GM13977 (cell line): ENCODE measurements at regions not wholly inside any gene's neighbourhood (a gene's known extent, or its start where the extent isn't known, plus 50 kb on each side); places are given as distances from the start of the nearest gene placed in this dataset.
"Not testable (repeated sequence)": the region's sequence is repeated elsewhere in the genome, so short reads cannot be mapped to it uniquely, and the experiment has no call there.

ENCODE experiments used
- DNase-seq: peaks from one replicate; pipeline ENCODE4 v3.0.0; 2012; ENCODE audit warnings: low spot score
- in situ Hi-C: fragments of 300-500 bp; cut with MboI; formaldehyde crosslinking; loops from one replicate; pipeline ENCODE4 v1.12.0; 2022; ENCODE audit warnings: low sequenced_read_pairs, low pct_unique_long_range_greater_than_20kb, mixed read lengths, inconsistent platforms; ENCODE audit not compliant: unreplicated experiment
- TF ChIP-seq, protein P1 (sequence below): IDR thresholded peaks from 2 replicates; pipeline ENCODE4 v1.5.1; 2012; ENCODE audit warnings: mild to moderate bottlenecking, control low read depth; ENCODE audit not compliant: insufficient read depth; ENCODE audit errors: extremely low read depth, missing control alignments

DNA sequence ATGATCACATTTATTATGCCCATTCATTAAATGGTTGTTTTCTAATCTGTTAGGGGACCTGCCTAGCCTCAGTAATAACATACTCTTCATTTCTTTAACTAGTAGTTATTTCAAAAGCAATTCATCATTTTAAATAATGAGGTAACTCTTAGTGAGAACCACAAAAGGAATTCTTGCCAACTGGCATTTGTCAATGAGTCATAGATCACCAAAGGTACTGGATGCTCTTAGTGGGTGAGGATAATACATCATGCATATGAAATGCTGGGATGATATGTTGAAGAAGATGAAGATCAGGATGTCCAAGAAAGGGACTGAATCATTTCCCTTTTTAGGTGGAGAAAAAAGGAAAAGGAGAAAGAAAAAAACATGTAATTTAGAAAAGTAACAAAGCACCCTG lies 826.2 kb upstream of the DDX18 start:
- in situ Hi-C loops, result no loop called here
- DNase-seq, result no peak
- TF ChIP-seq, protein P1, sequence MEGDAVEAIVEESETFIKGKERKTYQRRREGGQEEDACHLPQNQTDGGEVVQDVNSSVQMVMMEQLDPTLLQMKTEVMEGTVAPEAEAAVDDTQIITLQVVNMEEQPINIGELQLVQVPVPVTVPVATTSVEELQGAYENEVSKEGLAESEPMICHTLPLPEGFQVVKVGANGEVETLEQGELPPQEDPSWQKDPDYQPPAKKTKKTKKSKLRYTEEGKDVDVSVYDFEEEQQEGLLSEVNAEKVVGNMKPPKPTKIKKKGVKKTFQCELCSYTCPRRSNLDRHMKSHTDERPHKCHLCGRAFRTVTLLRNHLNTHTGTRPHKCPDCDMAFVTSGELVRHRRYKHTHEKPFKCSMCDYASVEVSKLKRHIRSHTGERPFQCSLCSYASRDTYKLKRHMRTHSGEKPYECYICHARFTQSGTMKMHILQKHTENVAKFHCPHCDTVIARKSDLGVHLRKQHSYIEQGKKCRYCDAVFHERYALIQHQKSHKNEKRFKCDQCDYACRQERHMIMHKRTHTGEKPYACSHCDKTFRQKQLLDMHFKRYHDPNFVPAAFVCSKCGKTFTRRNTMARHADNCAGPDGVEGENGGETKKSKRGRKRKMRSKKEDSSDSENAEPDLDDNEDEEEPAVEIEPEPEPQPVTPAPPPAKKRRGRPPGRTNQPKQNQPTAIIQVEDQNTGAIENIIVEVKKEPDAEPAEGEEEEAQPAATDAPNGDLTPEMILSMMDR, result no peak

DNA sequence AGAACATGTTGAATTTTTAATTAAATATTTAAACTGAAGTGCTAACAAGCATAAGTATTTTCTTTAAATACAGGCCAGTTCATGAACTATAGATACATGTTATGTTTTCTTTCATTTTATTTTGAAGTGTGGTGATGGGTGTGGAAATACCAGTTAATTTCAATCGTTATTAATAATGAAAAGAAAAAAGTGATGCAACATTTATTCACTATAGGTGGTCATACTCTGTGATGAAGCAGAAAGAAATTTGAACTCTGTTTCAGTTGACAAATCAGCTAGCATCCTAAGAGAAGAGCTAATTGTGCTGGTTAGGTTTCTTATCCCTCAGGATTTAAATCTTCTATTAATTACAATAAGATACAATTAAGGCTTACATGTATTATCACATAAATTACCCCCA lies 795.1 kb upstream of the DDX18 start:
- TF ChIP-seq, protein P1, result no peak
- in situ Hi-C loops, result no loop called here
- no peak for DNase-seq

DNA sequence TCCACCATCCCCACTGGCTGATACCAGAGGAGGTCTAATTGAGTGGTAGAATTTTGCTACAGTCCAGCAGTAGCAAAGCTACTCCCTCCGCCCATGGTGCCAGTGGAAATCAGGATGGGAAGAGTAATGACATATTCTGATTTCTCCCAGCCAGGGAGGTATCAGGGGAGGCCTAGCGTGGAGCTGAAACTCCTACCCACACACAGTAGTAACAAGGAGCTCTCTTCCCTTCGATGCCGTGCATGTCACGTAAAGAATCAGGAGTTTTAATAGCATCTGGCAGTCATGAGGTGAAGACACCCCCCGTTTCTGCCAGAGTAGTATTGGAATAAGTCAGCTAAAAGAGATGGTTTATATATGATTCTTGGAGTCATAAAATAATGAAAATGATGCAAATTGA lies 786.8 kb upstream of the DDX18 start:
- in situ Hi-C loops, result no loop called here
- TF ChIP-seq, protein P1, result no peak
- no peak for DNase-seq

DNA sequence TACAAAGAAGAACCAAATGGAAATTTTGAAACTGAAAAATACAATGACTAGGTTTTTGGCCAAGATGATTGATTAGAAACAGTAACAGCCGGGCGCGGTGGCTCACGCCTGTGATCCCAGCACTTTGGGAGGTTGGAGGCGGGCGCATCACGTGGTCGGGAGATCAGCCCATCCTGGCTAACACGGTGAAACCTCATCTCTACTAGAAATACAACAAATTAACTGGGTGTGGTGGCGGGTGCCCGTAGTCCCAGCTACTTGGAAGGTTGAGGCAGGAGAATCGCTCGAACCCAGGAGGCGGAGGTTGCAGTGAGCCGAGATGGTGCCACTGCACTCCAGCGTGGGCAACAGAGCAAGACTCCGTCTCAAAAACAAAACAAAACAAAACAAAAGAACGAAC lies 785.8 kb upstream of the DDX18 start:
- in situ Hi-C loops, DNase-seq: not testable (repeated sequence)

DNA sequence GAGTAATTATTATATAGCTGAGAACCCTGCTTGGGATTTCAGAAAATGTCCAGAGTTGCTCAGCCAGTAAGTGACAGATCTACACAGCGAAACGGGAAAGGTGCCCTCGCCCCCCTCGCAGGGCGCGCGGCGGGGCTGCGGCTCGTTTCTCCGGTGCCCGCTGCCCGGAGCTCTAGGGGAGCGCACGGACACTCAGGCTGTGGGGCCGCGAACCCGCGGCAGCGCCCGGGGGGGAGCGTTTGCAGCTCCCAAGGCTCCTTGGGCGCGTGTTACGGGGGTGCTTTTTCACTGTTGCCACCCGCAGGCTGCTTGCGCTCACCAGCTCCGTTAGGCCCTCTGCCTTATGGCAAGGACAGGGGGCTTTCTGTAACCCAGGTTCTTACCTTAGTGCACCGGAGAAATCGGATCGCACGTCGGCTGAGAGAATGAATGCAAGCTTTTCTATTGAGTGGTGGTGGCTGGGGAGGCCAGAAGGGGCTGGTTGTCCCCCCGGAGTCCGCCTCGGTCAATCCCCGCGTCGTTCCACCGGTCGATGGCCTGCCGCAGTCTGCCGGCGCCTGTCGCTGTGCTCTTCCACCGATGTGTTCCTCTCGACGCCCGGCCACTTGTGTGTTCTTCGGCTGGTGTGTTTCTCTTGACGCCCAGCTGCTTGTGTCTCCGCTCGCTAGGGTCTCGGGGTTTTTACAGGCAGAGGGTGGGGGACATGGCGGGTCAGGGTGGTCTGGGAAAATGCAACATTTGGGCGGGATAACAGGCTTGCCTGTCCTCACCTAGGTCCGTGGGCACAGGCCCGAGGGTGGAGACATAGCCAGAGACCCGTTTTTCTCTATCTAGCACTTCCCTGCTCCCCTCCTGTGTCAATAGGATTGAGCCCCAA lies 758.8 kb upstream of the DDX18 start:
- no peak for DNase-seq
- in situ Hi-C loops, result no loop called here
- TF ChIP-seq, protein P1, result no peak

DNA sequence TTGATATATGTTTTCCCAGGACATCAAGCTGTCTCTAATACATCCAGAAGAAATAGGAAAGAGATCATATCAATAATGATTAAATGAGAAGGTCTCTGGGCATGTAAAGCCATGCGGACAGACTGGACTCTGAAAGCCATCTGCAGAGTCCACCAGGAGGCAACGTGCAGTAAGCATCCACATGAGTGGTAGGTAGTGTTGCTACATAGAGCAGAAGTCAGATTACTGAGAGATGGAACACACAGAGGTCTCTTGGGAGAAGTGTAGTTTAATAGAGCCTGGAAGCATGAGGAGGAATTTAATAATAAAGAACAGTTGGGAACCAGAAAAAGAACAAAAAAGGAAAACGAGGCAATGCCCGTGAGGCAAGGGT lies 758.1 kb upstream of the DDX18 start:
- in situ Hi-C loops, result no loop called here
- no peak for DNase-seq
- TF ChIP-seq, protein P1, result no peak

DNA sequence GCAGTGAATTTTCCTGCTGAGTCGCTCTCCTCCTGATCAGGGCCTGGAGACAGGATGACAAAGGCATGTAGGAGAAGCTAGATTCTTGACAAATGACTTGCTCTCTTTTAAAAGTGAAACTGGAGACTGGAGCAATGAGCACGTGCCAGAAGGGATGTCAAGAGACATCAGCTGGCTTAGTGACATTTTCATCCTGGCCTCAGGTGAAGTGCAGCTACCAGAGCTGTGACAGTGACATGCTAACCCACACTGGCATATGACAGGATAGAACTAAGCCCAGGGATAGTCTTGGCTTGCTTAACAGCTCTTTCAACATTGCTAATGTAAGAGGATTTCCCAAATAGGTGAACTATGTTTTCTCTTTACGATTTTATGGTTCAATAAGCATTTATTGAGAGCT lies 757.5 kb upstream of the DDX18 start:
- TF ChIP-seq, protein P1, result no peak

More for the DNA sequence above, 757.5 kb upstream of the DDX18 start:
- in situ Hi-C loops, result no loop called here
- no peak for DNase-seq
